ENCODE measurements at regions not wholly inside any gene's neighbourhood (a gene's known extent, or its start where the extent isn't known, plus 50 kb on each side); places are given as distances from the start of the nearest gene placed in this dataset.

DNA sequence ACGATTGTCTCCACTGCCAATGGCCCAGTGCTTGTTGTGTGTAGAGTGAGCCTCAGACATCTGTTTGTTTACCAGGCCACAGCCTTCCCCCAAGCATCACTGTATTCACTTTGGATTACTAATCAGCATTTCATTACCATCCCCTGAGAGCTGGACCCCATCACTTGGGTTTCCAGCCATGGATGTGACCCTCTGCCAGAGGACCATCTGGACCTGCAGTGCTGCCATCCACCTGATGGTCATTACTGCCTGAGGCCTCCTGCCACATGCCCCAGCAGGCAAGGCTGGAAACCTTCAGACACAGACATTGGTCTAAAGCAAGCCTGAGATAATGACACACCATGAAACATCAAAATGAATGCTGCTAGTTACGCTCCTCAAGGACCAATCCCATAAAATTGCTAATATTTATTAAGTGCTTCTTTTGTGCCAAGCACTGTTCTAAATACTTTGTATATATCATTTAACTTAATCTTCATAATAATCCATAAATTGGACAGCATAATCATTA, 2096.3 kb upstream of the CELF4 start:
- no peaks in the 10 kb centered on the region for H3K4me1 ChIP-seq (ENCODE audit: low read length)
- H3K79me2 ChIP-seq (ENCODE audit: low read length) = no peaks in the 10 kb centered on the region
- no peak overlapping the region for H3K4me3 ChIP-seq (ENCODE audit: low read length)
- no peak overlapping the region for H2AFZ ChIP-seq (ENCODE audit: low read length)
- no peaks in the 10 kb centered on the region for H4K20me1 ChIP-seq (ENCODE audit: insufficient read depth, low read depth, low read length)
- no peaks in the 10 kb centered on the region for H3K36me3 ChIP-seq (ENCODE audit: insufficient read depth, low read length)
- no peaks in the 10 kb centered on the region for H3K27me3 ChIP-seq (ENCODE audit: low read length)
- no peak for DNase-seq
- H3K9ac ChIP-seq (ENCODE audit: low read length) = no peak overlapping the region
- H3K9me2 ChIP-seq (replicated peaks; ENCODE audit: insufficient read depth, low read length) = no peaks in the 10 kb centered on the region
- H3K9me3 ChIP-seq (ENCODE audit: low read length) = peaks cover 39% of the 10 kb centered on the region
- no peak overlapping the region for H3K4me2 ChIP-seq (ENCODE audit: low read depth, low read length, poor library complexity, severe bottlenecking)
- no peak overlapping the region for H3K27ac ChIP-seq (ENCODE audit: low read length)

- H3K36me3 ChIP-seq (ENCODE audit: insufficient read depth, low read length) = no peaks in the 10 kb centered on the region
- peaks cover 44% of the 10 kb centered on the region for H3K9me3 ChIP-seq (ENCODE audit: low read length)
- H4K20me1 ChIP-seq (ENCODE audit: insufficient read depth, low read depth, low read length) = no peaks in the 10 kb centered on the region
- no peaks in the 10 kb centered on the region for H3K79me2 ChIP-seq (ENCODE audit: low read length)
- H3K27me3 ChIP-seq (ENCODE audit: low read length) = no peaks in the 10 kb centered on the region
- DNase-seq = no peak
- no peak overlapping the region for H3K9ac ChIP-seq (ENCODE audit: low read length)
- no peak overlapping the region for H2AFZ ChIP-seq (ENCODE audit: low read length)
- H3K9me2 ChIP-seq (replicated peaks; ENCODE audit: insufficient read depth, low read length) = no peaks in the 10 kb centered on the region
- no peak overlapping the region for H3K4me2 ChIP-seq (ENCODE audit: low read depth, low read length, poor library complexity, severe bottlenecking)
- no peak overlapping the region for H3K4me3 ChIP-seq (ENCODE audit: low read length)
- H3K27ac ChIP-seq (ENCODE audit: low read length) = no peak overlapping the region
- no peaks in the 10 kb centered on the region for H3K4me1 ChIP-seq (ENCODE audit: low read length)
Measured at GRCh38 chr18:39660141-39660540, 2094.5 kb upstream of the CELF4 start.

DNA sequence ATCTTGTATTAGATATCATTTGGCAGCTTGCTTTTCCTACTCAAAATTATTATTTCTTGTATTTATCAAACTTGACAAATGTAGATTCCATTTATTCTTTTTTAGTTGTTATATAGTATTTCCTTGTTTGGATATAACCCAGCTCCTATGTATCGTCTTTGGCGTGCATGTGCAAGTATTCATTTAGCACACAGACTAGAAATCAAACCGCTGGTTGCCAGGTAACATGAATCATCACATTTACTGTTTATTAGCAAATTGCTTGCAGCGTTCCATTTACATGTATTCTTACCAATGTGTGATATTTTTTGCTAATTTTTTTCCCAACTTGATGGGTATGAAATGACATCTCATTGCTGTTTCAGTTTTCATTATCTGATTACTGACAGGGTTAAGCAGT, 2089.7 kb upstream of the CELF4 start:
- no peak overlapping the region for H3K9ac ChIP-seq (ENCODE audit: low read length)
- no peaks in the 10 kb centered on the region for H4K20me1 ChIP-seq (ENCODE audit: insufficient read depth, low read depth, low read length)

GRCh38 chr18:39653221-39653620, 2087.6 kb upstream of the CELF4 start:
- H3K9me2 ChIP-seq (replicated peaks; ENCODE audit: insufficient read depth, low read length) = no peaks in the 10 kb centered on the region
- H3K36me3 ChIP-seq (ENCODE audit: insufficient read depth, low read length) = no peaks in the 10 kb centered on the region
- H4K20me1 ChIP-seq (ENCODE audit: insufficient read depth, low read depth, low read length) = no peaks in the 10 kb centered on the region
- H3K4me2 ChIP-seq (ENCODE audit: low read depth, low read length, poor library complexity, severe bottlenecking) = no peak overlapping the region
- H3K27me3 ChIP-seq (ENCODE audit: low read length) = no peaks in the 10 kb centered on the region
- H3K4me3 ChIP-seq (ENCODE audit: low read length) = no peak overlapping the region
- no peak for DNase-seq
- H3K9me3 ChIP-seq (ENCODE audit: low read length) = peaks cover 42% of the 10 kb centered on the region
- no peak overlapping the region for H3K9ac ChIP-seq (ENCODE audit: low read length)
- H3K4me1 ChIP-seq (ENCODE audit: low read length) = no peaks in the 10 kb centered on the region
- H3K27ac ChIP-seq (ENCODE audit: low read length) = no peak overlapping the region
- H3K79me2 ChIP-seq (ENCODE audit: low read length) = no peaks in the 10 kb centered on the region
- no peak overlapping the region for H2AFZ ChIP-seq (ENCODE audit: low read length)

More for the DNA sequence above, 2089.7 kb upstream of the CELF4 start:
- H3K9me3 ChIP-seq (ENCODE audit: low read length) = peaks cover 48% of the 10 kb centered on the region
- no peaks in the 10 kb centered on the region for H3K4me1 ChIP-seq (ENCODE audit: low read length)
- no peak overlapping the region for H3K4me2 ChIP-seq (ENCODE audit: low read depth, low read length, poor library complexity, severe bottlenecking)
- DNase-seq = no peak
- H2AFZ ChIP-seq (ENCODE audit: low read length) = no peak overlapping the region
- no peaks in the 10 kb centered on the region for H3K9me2 ChIP-seq (replicated peaks; ENCODE audit: insufficient read depth, low read length)
- H3K27ac ChIP-seq (ENCODE audit: low read length) = no peak overlapping the region
- no peaks in the 10 kb centered on the region for H3K79me2 ChIP-seq (ENCODE audit: low read length)
- H3K4me3 ChIP-seq (ENCODE audit: low read length) = no peak overlapping the region
- no peaks in the 10 kb centered on the region for H3K36me3 ChIP-seq (ENCODE audit: insufficient read depth, low read length)
- no peaks in the 10 kb centered on the region for H3K27me3 ChIP-seq (ENCODE audit: low read length)

- Histone ChIP-seq H3K4me1 (ENCODE audit: low read length) (no peaks in the 10 kb centered on the region), H3K27me3 (ENCODE audit: low read length) (no peaks in the 10 kb centered on the region), H3K36me3 (ENCODE audit: insufficient read depth, low read length) (no peaks in the 10 kb centered on the region), H2AFZ (ENCODE audit: low read length) (no peak overlapping the region), H3K9ac (ENCODE audit: low read length) (no peak overlapping the region), H3K9me2 (replicated peaks; ENCODE audit: insufficient read depth, low read length) (no peaks in the 10 kb centered on the region), H3K4me2 (ENCODE audit: low read depth, low read length, poor library complexity, severe bottlenecking) (no peak overlapping the region), H3K27ac (ENCODE audit: low read length) (no peak overlapping the region), H3K79me2 (ENCODE audit: low read length) (no peaks in the 10 kb centered on the region), H4K20me1 (ENCODE audit: insufficient read depth, low read depth, low read length) (no peaks in the 10 kb centered on the region), H3K9me3 (ENCODE audit: low read length) (peaks cover 30% of the 10 kb centered on the region), H3K4me3 (ENCODE audit: low read length) (no peak overlapping the region)
- no peak for DNase-seq
Measured at GRCh38 chr18:39648616-39649015, 2083.0 kb upstream of the CELF4 start.

DNA sequence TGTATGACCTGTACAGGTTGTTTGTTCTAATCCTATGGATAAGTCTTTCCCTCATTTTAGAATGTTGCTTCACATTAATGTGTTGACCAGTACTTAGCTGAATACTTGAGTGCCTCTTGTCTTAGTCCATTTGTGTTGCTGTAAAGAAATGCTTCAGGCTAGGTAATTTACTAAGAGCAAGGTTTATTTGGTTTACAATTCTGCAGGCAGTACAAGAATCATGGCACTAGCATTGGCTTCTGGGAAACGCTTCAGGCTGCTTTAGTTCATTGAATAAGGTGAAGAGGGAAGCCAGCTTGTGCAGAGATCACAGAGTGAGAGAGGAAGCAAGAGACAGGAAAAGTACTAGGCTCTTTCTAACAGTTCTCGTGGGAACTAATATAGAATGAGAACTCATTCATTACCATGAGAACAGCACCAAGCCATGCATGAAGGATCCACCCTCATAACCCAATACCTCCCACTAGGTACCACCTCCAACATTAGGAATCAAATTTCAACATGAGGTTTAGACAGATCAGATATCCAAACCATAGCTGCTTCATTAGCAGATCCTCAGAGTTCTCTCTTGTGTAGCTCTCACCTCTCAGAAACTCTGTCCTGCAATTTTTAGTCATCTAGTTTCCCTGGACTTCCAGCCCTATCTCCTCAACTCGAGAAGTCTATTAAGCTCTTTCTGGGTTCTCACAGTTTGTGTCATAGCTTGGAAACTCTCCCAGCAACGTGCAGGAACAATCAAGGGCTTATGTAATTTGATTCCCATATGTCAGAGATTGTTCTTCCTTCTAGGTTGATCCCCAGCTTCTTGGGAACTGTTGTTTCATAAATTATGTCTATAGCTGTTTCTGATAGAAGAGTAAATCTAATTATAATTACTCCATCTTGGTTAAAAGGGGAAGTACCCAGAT, 2082.3 kb upstream of the CELF4 start:
- no peaks in the 10 kb centered on the region for H3K79me2 ChIP-seq (ENCODE audit: low read length)
- H3K9ac ChIP-seq (ENCODE audit: low read length) = no peak overlapping the region
- peaks cover 27% of the 10 kb centered on the region for H3K9me3 ChIP-seq (ENCODE audit: low read length)
- H4K20me1 ChIP-seq (ENCODE audit: insufficient read depth, low read depth, low read length) = no peaks in the 10 kb centered on the region
- DNase-seq = no peak
- no peaks in the 10 kb centered on the region for H3K4me1 ChIP-seq (ENCODE audit: low read length)
- H3K4me3 ChIP-seq (ENCODE audit: low read length) = no peak overlapping the region
- H3K4me2 ChIP-seq (ENCODE audit: low read depth, low read length, poor library complexity, severe bottlenecking) = no peak overlapping the region
- H3K36me3 ChIP-seq (ENCODE audit: insufficient read depth, low read length) = no peaks in the 10 kb centered on the region
- no peak overlapping the region for H3K27ac ChIP-seq (ENCODE audit: low read length)
- no peak overlapping the region for H2AFZ ChIP-seq (ENCODE audit: low read length)
- H3K27me3 ChIP-seq (ENCODE audit: low read length) = no peaks in the 10 kb centered on the region
- H3K9me2 ChIP-seq (replicated peaks; ENCODE audit: insufficient read depth, low read length) = no peaks in the 10 kb centered on the region

DNA sequence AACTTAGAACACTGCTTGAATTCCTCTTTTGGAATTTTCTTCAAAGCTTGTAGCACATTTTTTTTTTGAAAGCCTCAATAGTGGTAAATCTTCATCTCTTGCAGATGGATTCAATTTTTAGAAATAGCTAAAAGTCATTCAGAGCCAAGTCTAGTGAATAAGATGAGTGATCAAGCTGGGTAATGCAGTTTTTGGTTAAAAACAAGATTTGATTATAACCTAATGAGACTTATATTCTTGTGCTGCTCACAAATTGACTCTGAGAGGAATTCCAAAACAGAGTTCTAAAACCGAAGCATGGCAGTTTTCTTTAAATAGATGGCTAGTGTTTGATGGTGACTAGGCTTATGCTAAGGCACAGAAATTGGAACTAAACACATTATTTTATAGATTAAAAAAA, 2072.6 kb upstream of the CELF4 start:
- H3K9ac ChIP-seq (ENCODE audit: low read length) = no peak overlapping the region
- H4K20me1 ChIP-seq (ENCODE audit: insufficient read depth, low read depth, low read length) = no peaks in the 10 kb centered on the region
- H3K79me2 ChIP-seq (ENCODE audit: low read length) = no peaks in the 10 kb centered on the region
- H3K4me2 ChIP-seq (ENCODE audit: low read depth, low read length, poor library complexity, severe bottlenecking) = no peak overlapping the region
- no peaks in the 10 kb centered on the region for H3K27me3 ChIP-seq (ENCODE audit: low read length)
- H3K27ac ChIP-seq (ENCODE audit: low read length) = no peak overlapping the region
- H3K4me3 ChIP-seq (ENCODE audit: low read length) = no peak overlapping the region
- no peaks in the 10 kb centered on the region for H3K36me3 ChIP-seq (ENCODE audit: insufficient read depth, low read length)
- H2AFZ ChIP-seq (ENCODE audit: low read length) = no peak overlapping the region
- DNase-seq = no peak
- peaks cover 19% of the 10 kb centered on the region for H3K9me3 ChIP-seq (ENCODE audit: low read length)
- H3K9me2 ChIP-seq (replicated peaks; ENCODE audit: insufficient read depth, low read length) = no peaks in the 10 kb centered on the region
- H3K4me1 ChIP-seq (ENCODE audit: low read length) = no peaks in the 10 kb centered on the region

DNA sequence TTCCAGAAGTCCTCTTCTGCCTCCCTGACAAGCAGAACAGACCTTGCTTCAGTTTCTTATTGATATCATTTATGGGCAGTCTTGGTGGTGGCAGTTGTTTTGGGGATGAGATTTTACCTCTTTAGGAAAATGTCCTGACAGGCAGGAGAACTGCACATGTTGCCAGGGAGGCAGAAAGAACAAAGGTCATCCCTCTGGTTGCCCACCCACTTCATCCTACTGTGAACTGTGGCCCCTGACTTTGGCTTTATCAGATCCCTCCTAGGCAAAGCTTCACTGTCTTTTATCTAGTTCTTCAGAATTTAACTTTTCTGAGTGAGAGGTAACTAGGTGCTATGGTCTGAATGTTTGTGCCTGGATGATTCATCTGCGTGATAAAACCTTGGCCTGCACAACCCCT, 2071.3 kb upstream of the CELF4 start:
- peaks cover 20% of the 10 kb centered on the region for H3K9me3 ChIP-seq (ENCODE audit: low read length)
- no peaks in the 10 kb centered on the region for H3K4me1 ChIP-seq (ENCODE audit: low read length)
- no peak overlapping the region for H3K27ac ChIP-seq (ENCODE audit: low read length)
- H3K79me2 ChIP-seq (ENCODE audit: low read length) = no peaks in the 10 kb centered on the region
- no peak overlapping the region for H3K9ac ChIP-seq (ENCODE audit: low read length)
- H3K27me3 ChIP-seq (ENCODE audit: low read length) = no peaks in the 10 kb centered on the region
- H3K4me2 ChIP-seq (ENCODE audit: low read depth, low read length, poor library complexity, severe bottlenecking) = no peak overlapping the region
- H3K9me2 ChIP-seq (replicated peaks; ENCODE audit: insufficient read depth, low read length) = no peaks in the 10 kb centered on the region
- no peak overlapping the region for H3K4me3 ChIP-seq (ENCODE audit: low read length)
- no peaks in the 10 kb centered on the region for H3K36me3 ChIP-seq (ENCODE audit: insufficient read depth, low read length)
- H4K20me1 ChIP-seq (ENCODE audit: insufficient read depth, low read depth, low read length) = no peaks in the 10 kb centered on the region
- no peak overlapping the region for H2AFZ ChIP-seq (ENCODE audit: low read length)
- DNase-seq = no peak

Measured in Karpas-422 (cell line).